HL-60 (cell line): ENCODE measurements at regions not wholly inside any gene's neighbourhood (a gene's known extent, or its start where the extent isn't known, plus 50 kb on each side); places are given as distances from the start of the nearest gene placed in this dataset.

Source experiments
- DNase-seq, 2 experiments: peaks; one replicate each; pipeline ENCODE4 v3.0.0-alpha.2; 2010 to 2020; ENCODE audit warnings: low read depth in 1 of 2, low spot score in 1 of 2
- H3K27ac ChIP-seq: fragments of 250-450 bp; sonication (Bioruptor Pico); replicated peaks from 2 replicates; pipeline ENCODE4 v1.5.1; 2020; ENCODE audit warnings: mild to moderate bottlenecking, moderate library complexity
- H3K27me3 ChIP-seq: fragments of 250-450 bp; sonication (Bioruptor Pico); 2 replicates; pipeline ENCODE4 v1.5.1; 2021; ENCODE audit warnings: mild to moderate bottlenecking, moderate library complexity; ENCODE audit not compliant: insufficient read depth, poor library complexity, severe bottlenecking
- H3K4me3 ChIP-seq: replicated peaks from 2 replicates; pipeline ENCODE4 v1.5.1; 2011; ENCODE audit warnings: mild to moderate bottlenecking, control low read depth, low read length; ENCODE audit not compliant: insufficient read depth
- GABPA ChIP-seq: IDR thresholded peaks from 2 replicates; pipeline ENCODE4 v1.6.1; 2012; ENCODE audit warnings: low read depth
- POLR2AphosphoS5 ChIP-seq: IDR thresholded peaks from 2 replicates; pipeline ENCODE4 v1.6.1; 2012; ENCODE audit warnings: low read depth
- SPI1 ChIP-seq: IDR thresholded peaks from 2 replicates; pipeline ENCODE4 v1.6.1; 2012; ENCODE audit warnings: low read depth, mild to moderate bottlenecking, borderline replicate concordance
- TF ChIP-seq, protein P1 (sequence below): IDR thresholded peaks from 2 replicates; pipeline ENCODE4 v1.6.1; 2012; ENCODE audit warnings: low read depth; ENCODE audit not compliant: insufficient replicate concordance
- TF ChIP-seq, protein P2 (sequence below): IDR thresholded peaks from one replicate; pipeline ENCODE4 v1.5.1; 2011; ENCODE audit warnings: low read length, control low read depth, inconsistent platforms; ENCODE audit not compliant: insufficient read depth

GRCh38 chr14:101331661-101332169 lies 229.6 kb upstream of the DIO3 start:
- no peak for DNase-seq
- TF ChIP-seq POLR2AphosphoS5: no peak
- TF ChIP-seq, protein P1, sequence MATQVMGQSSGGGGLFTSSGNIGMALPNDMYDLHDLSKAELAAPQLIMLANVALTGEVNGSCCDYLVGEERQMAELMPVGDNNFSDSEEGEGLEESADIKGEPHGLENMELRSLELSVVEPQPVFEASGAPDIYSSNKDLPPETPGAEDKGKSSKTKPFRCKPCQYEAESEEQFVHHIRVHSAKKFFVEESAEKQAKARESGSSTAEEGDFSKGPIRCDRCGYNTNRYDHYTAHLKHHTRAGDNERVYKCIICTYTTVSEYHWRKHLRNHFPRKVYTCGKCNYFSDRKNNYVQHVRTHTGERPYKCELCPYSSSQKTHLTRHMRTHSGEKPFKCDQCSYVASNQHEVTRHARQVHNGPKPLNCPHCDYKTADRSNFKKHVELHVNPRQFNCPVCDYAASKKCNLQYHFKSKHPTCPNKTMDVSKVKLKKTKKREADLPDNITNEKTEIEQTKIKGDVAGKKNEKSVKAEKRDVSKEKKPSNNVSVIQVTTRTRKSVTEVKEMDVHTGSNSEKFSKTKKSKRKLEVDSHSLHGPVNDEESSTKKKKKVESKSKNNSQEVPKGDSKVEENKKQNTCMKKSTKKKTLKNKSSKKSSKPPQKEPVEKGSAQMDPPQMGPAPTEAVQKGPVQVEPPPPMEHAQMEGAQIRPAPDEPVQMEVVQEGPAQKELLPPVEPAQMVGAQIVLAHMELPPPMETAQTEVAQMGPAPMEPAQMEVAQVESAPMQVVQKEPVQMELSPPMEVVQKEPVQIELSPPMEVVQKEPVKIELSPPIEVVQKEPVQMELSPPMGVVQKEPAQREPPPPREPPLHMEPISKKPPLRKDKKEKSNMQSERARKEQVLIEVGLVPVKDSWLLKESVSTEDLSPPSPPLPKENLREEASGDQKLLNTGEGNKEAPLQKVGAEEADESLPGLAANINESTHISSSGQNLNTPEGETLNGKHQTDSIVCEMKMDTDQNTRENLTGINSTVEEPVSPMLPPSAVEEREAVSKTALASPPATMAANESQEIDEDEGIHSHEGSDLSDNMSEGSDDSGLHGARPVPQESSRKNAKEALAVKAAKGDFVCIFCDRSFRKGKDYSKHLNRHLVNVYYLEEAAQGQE: no peak
- no peak for TF ChIP-seq SPI1
- no peak for TF ChIP-seq GABPA
- TF ChIP-seq, protein P2, sequence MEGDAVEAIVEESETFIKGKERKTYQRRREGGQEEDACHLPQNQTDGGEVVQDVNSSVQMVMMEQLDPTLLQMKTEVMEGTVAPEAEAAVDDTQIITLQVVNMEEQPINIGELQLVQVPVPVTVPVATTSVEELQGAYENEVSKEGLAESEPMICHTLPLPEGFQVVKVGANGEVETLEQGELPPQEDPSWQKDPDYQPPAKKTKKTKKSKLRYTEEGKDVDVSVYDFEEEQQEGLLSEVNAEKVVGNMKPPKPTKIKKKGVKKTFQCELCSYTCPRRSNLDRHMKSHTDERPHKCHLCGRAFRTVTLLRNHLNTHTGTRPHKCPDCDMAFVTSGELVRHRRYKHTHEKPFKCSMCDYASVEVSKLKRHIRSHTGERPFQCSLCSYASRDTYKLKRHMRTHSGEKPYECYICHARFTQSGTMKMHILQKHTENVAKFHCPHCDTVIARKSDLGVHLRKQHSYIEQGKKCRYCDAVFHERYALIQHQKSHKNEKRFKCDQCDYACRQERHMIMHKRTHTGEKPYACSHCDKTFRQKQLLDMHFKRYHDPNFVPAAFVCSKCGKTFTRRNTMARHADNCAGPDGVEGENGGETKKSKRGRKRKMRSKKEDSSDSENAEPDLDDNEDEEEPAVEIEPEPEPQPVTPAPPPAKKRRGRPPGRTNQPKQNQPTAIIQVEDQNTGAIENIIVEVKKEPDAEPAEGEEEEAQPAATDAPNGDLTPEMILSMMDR: no peak
- Histone ChIP-seq H3K27ac (no peak overlapping the region), H3K27me3 (peaks cover 4% of the 10 kb centered on the region), H3K4me3 (no peak overlapping the region)

- H3K4me3 ChIP-seq: no peak overlapping the region
- peaks cover 4% of the 10 kb centered on the region for H3K27me3 ChIP-seq
- no peak overlapping the region for H3K27ac ChIP-seq
- TF ChIP-seq SPI1: no peak
- TF ChIP-seq, protein P2: no peak
- TF ChIP-seq POLR2AphosphoS5: no peak
- TF ChIP-seq, protein P1: no peak
- no peak for TF ChIP-seq GABPA
- DNase-seq: no peak
Observed at GRCh38 chr14:101332281-101332680, 229.0 kb upstream of the DIO3 start.

DNA sequence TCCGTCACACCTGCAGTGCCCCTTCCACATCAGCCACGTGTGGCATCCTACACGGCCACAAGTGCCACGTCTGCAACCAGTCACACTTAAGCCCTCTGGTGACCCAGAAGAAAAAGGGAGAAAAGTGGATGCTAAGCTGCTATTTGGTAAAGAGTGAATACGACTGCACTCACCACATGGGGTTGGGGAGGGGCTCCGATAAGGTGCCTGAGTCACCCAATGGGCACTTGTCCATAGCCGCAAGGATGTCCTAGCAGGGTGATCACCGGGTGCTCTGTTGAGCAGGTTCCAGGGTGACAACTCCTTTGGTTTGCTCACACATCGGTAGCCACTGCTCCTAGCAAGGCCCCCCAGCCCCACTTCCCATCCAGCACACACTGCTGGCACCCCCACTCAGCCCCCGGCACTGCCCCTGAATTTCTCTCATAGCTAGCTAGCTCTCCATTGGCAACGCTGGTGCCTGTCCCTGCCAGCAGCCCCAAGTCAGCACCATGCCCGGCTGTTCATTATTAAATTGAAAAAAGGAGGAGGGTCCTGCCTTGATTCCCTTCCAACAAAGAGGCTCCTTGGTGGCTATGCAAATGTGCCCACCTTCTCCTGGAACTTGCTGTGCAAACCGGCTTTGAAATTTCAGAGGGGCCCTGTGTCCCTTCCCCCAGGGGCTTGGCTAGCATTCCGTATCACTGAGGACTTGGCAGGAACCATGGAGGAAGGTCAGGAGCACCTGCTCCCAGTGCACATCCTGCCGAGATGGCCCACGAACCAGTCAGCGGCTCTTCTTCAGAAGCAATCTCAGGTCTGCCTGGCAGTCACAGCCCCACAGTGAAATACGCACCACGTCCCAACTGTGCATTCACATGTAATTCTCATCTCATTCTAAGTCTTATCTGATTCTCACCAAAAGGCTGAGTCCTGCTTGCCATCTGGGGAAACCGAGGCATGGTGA lies 227.7 kb upstream of the DIO3 start:
- no peak overlapping the region for H3K27ac ChIP-seq
- H3K27me3 ChIP-seq: peaks cover 4% of the 10 kb centered on the region
- no peak for TF ChIP-seq GABPA
- TF ChIP-seq, protein P2: no peak
- TF ChIP-seq, protein P1: no peak
- no peak for TF ChIP-seq SPI1
- no peak for TF ChIP-seq POLR2AphosphoS5
- H3K4me3 ChIP-seq: no peak overlapping the region
- DNase-seq: no peak
